ENCODE measurements at regions not wholly inside any gene's neighbourhood (a gene's known extent, or its start where the extent isn't known, plus 50 kb on each side); places are given as distances from the start of the nearest gene placed in this dataset.

GRCh38 chrX:122076241-122076640 is 1028.8 kb downstream of the GLUD2 start:
- no peak overlapping the region for H3K4me2 ChIP-seq (ENCODE audit: low read length)
- no peaks in the 10 kb centered on the region for H3K79me2 ChIP-seq (ENCODE audit: control insufficient read depth, insufficient read depth, low read length, poor library complexity)
- no peaks in the 10 kb centered on the region for H3K9me3 ChIP-seq (ENCODE audit: insufficient read depth, low read depth, low read length)
- no peak overlapping the region for H4K12ac ChIP-seq (ENCODE audit: low read depth, low read length)
- peak in 1 of 2 donors; percentile 10 for DNase-seq
- H3K23ac ChIP-seq (ENCODE audit: low read length), result no peak overlapping the region
- H3K79me1 ChIP-seq (ENCODE audit: low read length), result no peaks in the 10 kb centered on the region
- no peaks in the 10 kb centered on the region for H3K4me1 ChIP-seq (ENCODE audit: control insufficient read depth in 1 of 2, insufficient read depth in 2 of 2, low read length in 2 of 2)
- H3K18ac ChIP-seq (ENCODE audit: low read length), result no peak overlapping the region
- H4K91ac ChIP-seq (ENCODE audit: low read depth, low read length), result no peak overlapping the region
- H2BK5ac ChIP-seq (ENCODE audit: low read depth, low read length, poor library complexity), result no peak overlapping the region
- no peak overlapping the region for H2AFZ ChIP-seq (ENCODE audit: insufficient read depth, low read length, poor library complexity)
- no peak overlapping the region for H3K4ac ChIP-seq (ENCODE audit: low read depth, low read length)
- H4K8ac ChIP-seq (ENCODE audit: low read depth, low read length), result no peak overlapping the region
- H3K9ac ChIP-seq (ENCODE audit: low read length), result no peak overlapping the region
- H2BK120ac ChIP-seq (ENCODE audit: insufficient read depth, low read length, poor library complexity), result no peak overlapping the region
- no peaks in the 10 kb centered on the region for H3K36me3 ChIP-seq (ENCODE audit: control insufficient read depth in 1 of 2, insufficient read depth in 2 of 2, low read length in 2 of 2)
- H3K14ac ChIP-seq (ENCODE audit: low read length), result no peak overlapping the region
- H3K27me3 ChIP-seq (ENCODE audit: insufficient read depth, low read length), result no peaks in the 10 kb centered on the region
- H3K4me3 ChIP-seq (ENCODE audit: low read depth, low read length), result no peak overlapping the region
- no peak overlapping the region for H2BK12ac ChIP-seq (ENCODE audit: low read length)
- H2AK5ac ChIP-seq (ENCODE audit: low read length), result no peak overlapping the region
- no peak overlapping the region for H3K27ac ChIP-seq (ENCODE audit: low read depth, low read length)
- WGBS (ENCODE audit: extremely low coverage, insufficient coverage, insufficient read length), result no CpG with 5 or more reads among the region's 1 CpG

DNA sequence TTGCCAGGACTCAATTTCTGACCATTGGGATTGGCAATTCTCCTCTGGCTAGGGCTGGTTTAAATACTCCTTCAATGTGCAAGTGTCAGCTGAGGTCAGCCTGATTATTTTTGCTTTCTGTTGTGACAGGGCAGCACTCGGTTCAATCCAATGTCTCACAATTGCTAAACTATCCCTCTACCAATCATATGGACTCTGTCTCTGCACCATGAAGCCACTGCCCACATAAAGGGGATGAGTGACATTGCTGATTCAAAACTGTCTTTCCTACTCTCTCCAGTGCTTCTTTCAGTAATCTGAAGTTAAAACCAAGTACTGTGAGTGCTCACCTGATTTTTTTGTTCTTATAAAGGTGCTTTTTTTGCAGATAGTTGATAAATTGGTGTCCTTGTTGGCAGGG is 1030.7 kb downstream of the GLUD2 start:
- Histone ChIP-seq H2BK12ac (ENCODE audit: low read length) (no peak overlapping the region), H3K4ac (ENCODE audit: low read depth, low read length) (no peak overlapping the region), H3K23ac (ENCODE audit: low read length) (no peak overlapping the region), H3K27ac (ENCODE audit: low read depth, low read length) (no peak overlapping the region), H3K36me3 (ENCODE audit: control insufficient read depth in 1 of 2, insufficient read depth in 2 of 2, low read length in 2 of 2) (no peaks in the 10 kb centered on the region), H4K8ac (ENCODE audit: low read depth, low read length) (no peak overlapping the region), H2AK5ac (ENCODE audit: low read length) (no peak overlapping the region), H2BK5ac (ENCODE audit: low read depth, low read length, poor library complexity) (no peak overlapping the region), H2BK120ac (ENCODE audit: insufficient read depth, low read length, poor library complexity) (no peak overlapping the region), H4K91ac (ENCODE audit: low read depth, low read length) (no peak overlapping the region), H3K4me3 (ENCODE audit: low read depth, low read length) (no peak overlapping the region), H3K9me3 (ENCODE audit: insufficient read depth, low read depth, low read length) (no peaks in the 10 kb centered on the region), H3K79me2 (ENCODE audit: control insufficient read depth, insufficient read depth, low read length, poor library complexity) (no peaks in the 10 kb centered on the region), H3K27me3 (ENCODE audit: insufficient read depth, low read length) (no peaks in the 10 kb centered on the region), H3K18ac (ENCODE audit: low read length) (no peak overlapping the region), H3K14ac (ENCODE audit: low read length) (no peak overlapping the region), H3K4me1 (ENCODE audit: control insufficient read depth in 1 of 2, insufficient read depth in 2 of 2, low read length in 2 of 2) (no peaks in the 10 kb centered on the region), H3K9ac (ENCODE audit: low read length) (no peak overlapping the region), H4K12ac (ENCODE audit: low read depth, low read length) (no peak overlapping the region), H3K79me1 (ENCODE audit: low read length) (no peaks in the 10 kb centered on the region), H3K4me2 (ENCODE audit: low read length) (no peak overlapping the region), H2AFZ (ENCODE audit: insufficient read depth, low read length, poor library complexity) (no peak overlapping the region)
- no peak for DNase-seq
- WGBS (ENCODE audit: extremely low coverage, insufficient coverage, insufficient read length), result no CpG with 5 or more reads among the region's 1 CpG

- H3K9ac ChIP-seq (ENCODE audit: low read length), result no peak overlapping the region
- H3K9me3 ChIP-seq (ENCODE audit: insufficient read depth, low read depth, low read length), result no peaks in the 10 kb centered on the region
- no peak overlapping the region for H3K14ac ChIP-seq (ENCODE audit: low read length)
- no peak overlapping the region for H2AFZ ChIP-seq (ENCODE audit: insufficient read depth, low read length, poor library complexity)
- H3K36me3 ChIP-seq (ENCODE audit: control insufficient read depth in 1 of 2, insufficient read depth in 2 of 2, low read length in 2 of 2), result no peaks in the 10 kb centered on the region
- H3K27ac ChIP-seq (ENCODE audit: low read depth, low read length), result no peak overlapping the region
- H2BK120ac ChIP-seq (ENCODE audit: insufficient read depth, low read length, poor library complexity), result no peak overlapping the region
- no peak overlapping the region for H3K18ac ChIP-seq (ENCODE audit: low read length)
- H2BK5ac ChIP-seq (ENCODE audit: low read depth, low read length, poor library complexity), result no peak overlapping the region
- no peak overlapping the region for H4K8ac ChIP-seq (ENCODE audit: low read depth, low read length)
- H3K79me1 ChIP-seq (ENCODE audit: low read length), result no peaks in the 10 kb centered on the region
- H3K79me2 ChIP-seq (ENCODE audit: control insufficient read depth, insufficient read depth, low read length, poor library complexity), result no peaks in the 10 kb centered on the region
- H2BK12ac ChIP-seq (ENCODE audit: low read length), result no peak overlapping the region
- H4K12ac ChIP-seq (ENCODE audit: low read depth, low read length), result no peak overlapping the region
- no CpG with 5 or more reads among the region's 1 CpG for WGBS (ENCODE audit: extremely low coverage, insufficient coverage, insufficient read length)
- no peak overlapping the region for H4K91ac ChIP-seq (ENCODE audit: low read depth, low read length)
- H3K23ac ChIP-seq (ENCODE audit: low read length), result no peak overlapping the region
- no peak for DNase-seq
- no peak overlapping the region for H3K4ac ChIP-seq (ENCODE audit: low read depth, low read length)
- no peak overlapping the region for H2AK5ac ChIP-seq (ENCODE audit: low read length)
- no peaks in the 10 kb centered on the region for H3K27me3 ChIP-seq (ENCODE audit: insufficient read depth, low read length)
- no peak overlapping the region for H3K4me2 ChIP-seq (ENCODE audit: low read length)
- H3K4me1 ChIP-seq (ENCODE audit: control insufficient read depth in 1 of 2, insufficient read depth in 2 of 2, low read length in 2 of 2), result no peaks in the 10 kb centered on the region
- H3K4me3 ChIP-seq (ENCODE audit: low read depth, low read length), result no peak overlapping the region
Observed at GRCh38 chrX:122087341-122087740, 1039.9 kb downstream of the GLUD2 start.

- Histone ChIP-seq H3K4ac (ENCODE audit: low read depth, low read length) (no peak overlapping the region), H2AFZ (ENCODE audit: insufficient read depth, low read length, poor library complexity) (no peak overlapping the region), H3K4me2 (ENCODE audit: low read length) (no peak overlapping the region), H3K79me1 (ENCODE audit: low read length) (no peaks in the 10 kb centered on the region), H3K36me3 (ENCODE audit: control insufficient read depth in 1 of 2, insufficient read depth in 2 of 2, low read length in 2 of 2) (no peaks in the 10 kb centered on the region), H2BK120ac (ENCODE audit: insufficient read depth, low read length, poor library complexity) (no peak overlapping the region), H3K23ac (ENCODE audit: low read length) (no peak overlapping the region), H4K91ac (ENCODE audit: low read depth, low read length) (no peak overlapping the region), H3K9me3 (ENCODE audit: insufficient read depth, low read depth, low read length) (no peaks in the 10 kb centered on the region), H3K14ac (ENCODE audit: low read length) (no peak overlapping the region), H3K4me1 (ENCODE audit: control insufficient read depth in 1 of 2, insufficient read depth in 2 of 2, low read length in 2 of 2) (no peaks in the 10 kb centered on the region), H2BK12ac (ENCODE audit: low read length) (no peak overlapping the region), H3K27ac (ENCODE audit: low read depth, low read length) (no peak overlapping the region), H3K79me2 (ENCODE audit: control insufficient read depth, insufficient read depth, low read length, poor library complexity) (no peaks in the 10 kb centered on the region), H2BK5ac (ENCODE audit: low read depth, low read length, poor library complexity) (no peak overlapping the region), H3K18ac (ENCODE audit: low read length) (no peak overlapping the region), H3K27me3 (ENCODE audit: insufficient read depth, low read length) (no peaks in the 10 kb centered on the region), H3K9ac (ENCODE audit: low read length) (no peak overlapping the region), H2AK5ac (ENCODE audit: low read length) (no peak overlapping the region), H4K8ac (ENCODE audit: low read depth, low read length) (no peak overlapping the region), H3K4me3 (ENCODE audit: low read depth, low read length) (no peak overlapping the region), H4K12ac (ENCODE audit: low read depth, low read length) (no peak overlapping the region)
- no peak for DNase-seq
Observed at GRCh38 chrX:122091571-122091970, 1044.2 kb downstream of the GLUD2 start.
